ENCODE measurements at regions not wholly inside any gene's neighbourhood (a gene's known extent, or its start where the extent isn't known, plus 50 kb on each side); places are given as distances from the start of the nearest gene placed in this dataset.

GRCh38 chr6:14270142-14270893, 152.7 kb downstream of the CD83 start:
- Histone ChIP-seq H3K4me3 (ENCODE audit: low read depth in 2 of 2, low read length in 2 of 2) (no peak overlapping the region), H3K27me3 (ENCODE audit: control insufficient read depth, insufficient read depth, low read length) (no peaks in the 10 kb centered on the region), H3K4me1 (ENCODE audit: control insufficient read depth, insufficient read depth, low read length) (no peaks in the 10 kb centered on the region), H3K36me3 (ENCODE audit: control insufficient read depth, insufficient read depth, low read length) (no peaks in the 10 kb centered on the region), H3K9me3 (ENCODE audit: control insufficient read depth, insufficient read depth, low read depth, low read length) (no peaks in the 10 kb centered on the region), H3K27ac (ENCODE audit: low read length) (no peak overlapping the region)
- POLR2A ChIA-PET: no interaction called here
- in situ Hi-C loops (cut with HindIII; ENCODE audit: low pct_unique_long_range_greater_than_20kb, low sequenced_read_pairs): no loop called here
- no peak for TF ChIP-seq REST (IDR thresholded peaks at IDR 0.05; ENCODE audit: insufficient read depth in 1 of 2, low read depth in 2 of 2, low read length in 1 of 2)
- TF ChIP-seq CTCF (IDR thresholded peaks at IDR 0.05): no peak
- BruUV-seq (replicated peaks): no TSS peak
- intact Hi-C loops (cut with micrococcal nuclease; ENCODE audit: unreplicated experiment): no loop called here
- CTCF ChIA-PET: no interaction called here
- ATAC-seq (no peak), DNase-seq (ENCODE audit: low read depth, low spot score) (no peak)

GRCh38 chr6:14270925-14271788, 153.6 kb downstream of the CD83 start:
- H3K27ac ChIP-seq (ENCODE audit: low read length): no peak overlapping the region
- no TSS peak for BruUV-seq (replicated peaks)

More at GRCh38 chr6:14270925-14271788, 153.6 kb downstream of the CD83 start:
- H3K4me1 ChIP-seq (ENCODE audit: control insufficient read depth, insufficient read depth, low read length): no peaks in the 10 kb centered on the region
- no peak overlapping the region for H3K4me3 ChIP-seq (ENCODE audit: low read depth in 2 of 2, low read length in 2 of 2)
- ATAC-seq (no peak), DNase-seq (ENCODE audit: low read depth, low spot score) (no peak)
- POLR2A ChIA-PET: no interaction called here
- TF ChIP-seq CTCF (IDR thresholded peaks at IDR 0.05): no peak
- TF ChIP-seq TCF7L2 (IDR thresholded peaks at IDR 0.05; ENCODE audit: low read depth, low read length): no peak
- no peak for TF ChIP-seq SIN3A (IDR thresholded peaks at IDR 0.05; ENCODE audit: borderline replicate concordance, insufficient read depth, low read depth, low read length)
- no peak for TF ChIP-seq POLR2AphosphoS5 (IDR thresholded peaks at IDR 0.05; ENCODE audit: low read depth, low read length)
- no peak for TF ChIP-seq REST (IDR thresholded peaks at IDR 0.05; ENCODE audit: insufficient read depth in 1 of 2, low read depth in 2 of 2, low read length in 1 of 2)
- CTCF ChIA-PET: no interaction called here
- no peaks in the 10 kb centered on the region for H3K9me3 ChIP-seq (ENCODE audit: control insufficient read depth, insufficient read depth, low read depth, low read length)
- intact Hi-C loops (cut with micrococcal nuclease; ENCODE audit: unreplicated experiment): no loop called here
- in situ Hi-C loops (cut with HindIII; ENCODE audit: low pct_unique_long_range_greater_than_20kb, low sequenced_read_pairs): no loop called here
- no peaks in the 10 kb centered on the region for H3K36me3 ChIP-seq (ENCODE audit: control insufficient read depth, insufficient read depth, low read length)
- no peaks in the 10 kb centered on the region for H3K27me3 ChIP-seq (ENCODE audit: control insufficient read depth, insufficient read depth, low read length)
